ENCODE measurements at regions not wholly inside any gene's neighbourhood (a gene's known extent, or its start where the extent isn't known, plus 50 kb on each side); places are given as distances from the start of the nearest gene placed in this dataset.

DNA sequence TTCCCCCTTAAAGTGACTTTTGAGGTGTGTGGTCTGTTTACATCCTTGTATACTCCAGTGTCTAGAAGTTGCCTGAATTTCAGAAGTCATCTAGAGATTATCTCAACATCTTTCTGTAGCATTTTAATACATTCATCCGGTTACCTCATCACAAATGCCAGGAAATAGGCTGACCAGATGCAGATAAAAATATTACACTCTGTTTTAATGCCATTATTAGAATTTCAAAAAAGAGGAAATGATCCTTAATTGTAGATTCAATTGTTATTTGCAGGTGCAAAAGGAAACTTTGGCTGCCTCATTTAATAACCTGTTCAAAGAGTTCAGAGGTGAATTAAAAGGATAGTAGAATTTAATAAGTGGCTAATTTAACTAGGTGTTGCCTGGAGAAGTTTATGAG is 290.9 kb downstream of the C3orf38 start:
- no peak for ATAC-seq
- H3K9me3 ChIP-seq: no peaks in the 10 kb centered on the region
- H3K36me3 ChIP-seq: no peaks in the 10 kb centered on the region
- H3K27me3 ChIP-seq: no peaks in the 10 kb centered on the region
- no peak overlapping the region for H3K27ac ChIP-seq
- DNase-seq: no peak
- H3K4me3 ChIP-seq: no peak overlapping the region
- TF ChIP-seq, protein P1, sequence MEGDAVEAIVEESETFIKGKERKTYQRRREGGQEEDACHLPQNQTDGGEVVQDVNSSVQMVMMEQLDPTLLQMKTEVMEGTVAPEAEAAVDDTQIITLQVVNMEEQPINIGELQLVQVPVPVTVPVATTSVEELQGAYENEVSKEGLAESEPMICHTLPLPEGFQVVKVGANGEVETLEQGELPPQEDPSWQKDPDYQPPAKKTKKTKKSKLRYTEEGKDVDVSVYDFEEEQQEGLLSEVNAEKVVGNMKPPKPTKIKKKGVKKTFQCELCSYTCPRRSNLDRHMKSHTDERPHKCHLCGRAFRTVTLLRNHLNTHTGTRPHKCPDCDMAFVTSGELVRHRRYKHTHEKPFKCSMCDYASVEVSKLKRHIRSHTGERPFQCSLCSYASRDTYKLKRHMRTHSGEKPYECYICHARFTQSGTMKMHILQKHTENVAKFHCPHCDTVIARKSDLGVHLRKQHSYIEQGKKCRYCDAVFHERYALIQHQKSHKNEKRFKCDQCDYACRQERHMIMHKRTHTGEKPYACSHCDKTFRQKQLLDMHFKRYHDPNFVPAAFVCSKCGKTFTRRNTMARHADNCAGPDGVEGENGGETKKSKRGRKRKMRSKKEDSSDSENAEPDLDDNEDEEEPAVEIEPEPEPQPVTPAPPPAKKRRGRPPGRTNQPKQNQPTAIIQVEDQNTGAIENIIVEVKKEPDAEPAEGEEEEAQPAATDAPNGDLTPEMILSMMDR (IDR thresholded peaks at IDR 0.05): no peak
- intact Hi-C loops (cut with DNase I): no loop called here
- no peaks in the 10 kb centered on the region for H3K4me1 ChIP-seq

DNA sequence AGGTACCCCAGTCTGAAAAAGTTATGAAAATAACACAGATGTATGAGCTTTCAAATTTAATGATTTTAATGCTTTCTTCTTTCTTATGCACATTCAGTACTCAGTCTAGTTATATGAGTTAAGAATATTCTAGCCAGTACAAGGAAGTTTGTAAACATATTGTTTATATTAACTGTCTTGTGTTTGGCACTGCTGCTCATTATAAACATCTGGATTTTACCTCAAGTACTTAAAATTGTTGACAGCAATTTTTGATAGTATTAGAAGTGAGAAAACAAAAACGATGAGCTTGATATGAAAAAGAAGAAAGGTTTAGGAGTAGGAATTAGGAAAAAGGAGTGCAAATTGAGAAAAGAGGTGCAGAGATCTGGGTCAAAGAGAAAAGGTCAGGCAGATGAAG is 293.3 kb downstream of the C3orf38 start:
- DNase-seq: no peak

GRCh38 chr3:88444251-88444650 is 294.5 kb downstream of the C3orf38 start:
- Histone ChIP-seq H3K27me3 (no peaks in the 10 kb centered on the region), H3K4me1 (no peaks in the 10 kb centered on the region), H3K36me3 (no peaks in the 10 kb centered on the region), H3K27ac (no peak overlapping the region), H3K4me3 (no peak overlapping the region), H3K9me3 (no peaks in the 10 kb centered on the region)
- DNase-seq: no peak
- no peak for ATAC-seq
- intact Hi-C loops (cut with DNase I): no loop called here
- TF ChIP-seq, protein P1 (IDR thresholded peaks at IDR 0.05): no peak

More for the DNA sequence above, 293.3 kb downstream of the C3orf38 start:
- Histone ChIP-seq H3K27ac (no peak overlapping the region), H3K9me3 (no peaks in the 10 kb centered on the region), H3K4me3 (no peak overlapping the region), H3K4me1 (no peaks in the 10 kb centered on the region), H3K36me3 (no peaks in the 10 kb centered on the region), H3K27me3 (no peaks in the 10 kb centered on the region)
- intact Hi-C loops (cut with DNase I): no loop called here
- TF ChIP-seq, protein P1 (IDR thresholded peaks at IDR 0.05): no peak
- no peak for ATAC-seq

DNA sequence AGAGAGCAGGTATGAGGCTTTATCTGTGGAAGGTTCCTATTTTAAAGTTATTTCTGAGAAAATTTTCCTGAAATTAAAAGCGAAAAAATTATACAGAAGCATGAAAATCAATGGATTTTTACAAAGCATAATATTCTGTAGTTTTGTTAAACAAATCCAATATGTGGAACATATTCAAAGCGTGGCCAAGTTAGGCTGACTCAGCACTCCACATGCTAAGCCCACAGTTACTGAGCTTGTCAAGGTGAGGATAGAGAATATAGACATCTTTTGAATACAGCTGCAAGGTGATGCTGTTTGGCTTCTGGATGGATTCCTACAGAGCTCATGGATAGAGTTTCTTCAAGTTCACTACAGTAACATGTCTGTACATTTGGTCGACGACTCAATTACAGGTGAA is 302.5 kb downstream of the C3orf38 start:
- Histone ChIP-seq H3K27ac (no peak overlapping the region), H3K36me3 (no peaks in the 10 kb centered on the region), H3K9me3 (no peaks in the 10 kb centered on the region), H3K4me1 (no peaks in the 10 kb centered on the region), H3K4me3 (no peak overlapping the region), H3K27me3 (no peaks in the 10 kb centered on the region)
- TF ChIP-seq, protein P1 (IDR thresholded peaks at IDR 0.05): no peak
- intact Hi-C loops (cut with DNase I): no loop called here
- no peak for ATAC-seq
- DNase-seq: no peak

- H3K4me1 ChIP-seq: no peaks in the 10 kb centered on the region
- ATAC-seq: no peak
- TF ChIP-seq, protein P1 (IDR thresholded peaks at IDR 0.05): no peak
Observed at GRCh38 chr3:88460369-88460768, 310.6 kb downstream of the C3orf38 start.

DNA sequence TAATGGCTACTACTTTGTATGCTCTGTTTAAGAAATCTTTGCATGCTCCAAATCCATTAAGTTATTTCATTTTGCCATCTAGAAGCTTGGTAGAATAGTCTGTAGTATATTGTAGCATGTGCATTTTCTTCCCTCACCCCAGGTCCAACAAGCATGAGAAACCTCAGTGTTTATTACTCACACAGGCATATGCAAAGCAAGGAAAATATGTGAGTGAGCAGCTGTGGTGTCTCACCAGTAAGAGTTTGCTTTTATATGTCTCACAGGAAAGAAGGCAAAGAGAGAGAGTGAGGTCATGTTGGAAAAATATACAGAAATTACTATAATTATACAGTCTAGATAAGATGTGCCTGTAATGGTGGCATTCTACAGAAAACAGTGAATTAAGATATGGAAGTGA is 312.5 kb downstream of the C3orf38 start:
- intact Hi-C loops (cut with DNase I): no loop called here
- H3K4me3 ChIP-seq: no peak overlapping the region
- H3K4me1 ChIP-seq: no peaks in the 10 kb centered on the region
- no peak for ATAC-seq
- no peak overlapping the region for H3K27ac ChIP-seq
- DNase-seq: no peak
- TF ChIP-seq, protein P1 (IDR thresholded peaks at IDR 0.05): no peak
- H3K36me3 ChIP-seq: no peaks in the 10 kb centered on the region
- no peaks in the 10 kb centered on the region for H3K9me3 ChIP-seq
- H3K27me3 ChIP-seq: no peaks in the 10 kb centered on the region

More at GRCh38 chr3:88460369-88460768, 310.6 kb downstream of the C3orf38 start:
- Histone ChIP-seq H3K4me3 (no peak overlapping the region), H3K9me3 (no peaks in the 10 kb centered on the region), H3K27me3 (no peaks in the 10 kb centered on the region), H3K27ac (no peak overlapping the region), H3K36me3 (no peaks in the 10 kb centered on the region)
- DNase-seq: no peak
- intact Hi-C loops (cut with DNase I): no loop called here
